ENCODE measurements at regions not wholly inside any gene's neighbourhood (a gene's known extent, or its start where the extent isn't known, plus 50 kb on each side); places are given as distances from the start of the nearest gene placed in this dataset.

GRCh38 chr1:239601108-239601507 lies 214.7 kb downstream of the CHRM3 start:
- no peaks in the 10 kb centered on the region for H3K27me3 ChIP-seq
- no peak overlapping the region for H3K4me3 ChIP-seq
- TF ChIP-seq POLR2AphosphoS5 (IDR thresholded peaks at IDR 0.05) (no peak), EP300 (IDR thresholded peaks at IDR 0.05) (no peak), CTCF (IDR thresholded peaks at IDR 0.05) (no peak), POLR2A (IDR thresholded peaks at IDR 0.05) (no peak)
- H3K36me3 ChIP-seq: no peaks in the 10 kb centered on the region
- no peak overlapping the region for H3K27ac ChIP-seq
- peaks cover 0 to 15% (median 3%) of the 10 kb centered on the region in 4 donors for H3K4me1 ChIP-seq
- no peaks in the 10 kb centered on the region for H3K9me3 ChIP-seq
- DNase-seq: no peak
- intact Hi-C loops (cut with DNase I): no loop called here

- intact Hi-C loops (cut with DNase I): no loop called here
- H3K9me3 ChIP-seq: no peaks in the 10 kb centered on the region
- WGBS, 2 donors: 91% methylated on average over 3 of the region's 3 CpGs
- peaks cover 0 to 5% (median 0%) of the 10 kb centered on the region in 4 donors for H3K4me1 ChIP-seq
- no peak overlapping the region for H3K27ac ChIP-seq
- no peak for DNase-seq
- H3K36me3 ChIP-seq: no peaks in the 10 kb centered on the region
- TF ChIP-seq POLR2AphosphoS5 (IDR thresholded peaks at IDR 0.05) (no peak), EP300 (IDR thresholded peaks at IDR 0.05) (no peak), CTCF (IDR thresholded peaks at IDR 0.05) (no peak), POLR2A (IDR thresholded peaks at IDR 0.05) (no peak)
- no peaks in the 10 kb centered on the region for H3K27me3 ChIP-seq
- H3K4me3 ChIP-seq: no peak overlapping the region
Observed at GRCh38 chr1:239603530-239603929, 217.2 kb downstream of the CHRM3 start.

GRCh38 chr1:239606850-239607400 lies 220.6 kb downstream of the CHRM3 start:
- Histone ChIP-seq H3K9me3 (no peaks in the 10 kb centered on the region), H3K27me3 (no peaks in the 10 kb centered on the region), H3K4me3 (no peak overlapping the region), H3K36me3 (no peaks in the 10 kb centered on the region), H3K27ac (no peak overlapping the region), H3K4me1 (peaks cover 0 to 5% (median 0%) of the 10 kb centered on the region in 4 donors)
- no peak for DNase-seq
- intact Hi-C loops (cut with DNase I): no loop called here
- no peak for TF ChIP-seq POLR2A (IDR thresholded peaks at IDR 0.05)
- no peak for TF ChIP-seq POLR2AphosphoS5 (IDR thresholded peaks at IDR 0.05)
- no peak for TF ChIP-seq CTCF (IDR thresholded peaks at IDR 0.05)
- no peak for TF ChIP-seq EP300 (IDR thresholded peaks at IDR 0.05)
- WGBS, 2 donors: 69 to 75% methylated on average over 2 of the region's 2 CpGs

GRCh38 chr1:239608469-239608868 lies 222.1 kb downstream of the CHRM3 start:
- H3K27ac ChIP-seq: no peak overlapping the region
- H3K4me1 ChIP-seq: peaks cover 0 to 16% (median 2%) of the 10 kb centered on the region in 4 donors
- no peaks in the 10 kb centered on the region for H3K9me3 ChIP-seq
- H3K36me3 ChIP-seq: no peaks in the 10 kb centered on the region
- no peak for DNase-seq
- WGBS, 2 donors: 94 to 96% methylated on average over 6 of the region's 6 CpGs
- no peak overlapping the region for H3K4me3 ChIP-seq
- TF ChIP-seq POLR2AphosphoS5 (IDR thresholded peaks at IDR 0.05) (no peak), POLR2A (IDR thresholded peaks at IDR 0.05) (no peak), CTCF (IDR thresholded peaks at IDR 0.05) (no peak), EP300 (IDR thresholded peaks at IDR 0.05) (no peak)
- intact Hi-C loops (cut with DNase I): no loop called here
- H3K27me3 ChIP-seq: no peaks in the 10 kb centered on the region

- TF ChIP-seq POLR2A (IDR thresholded peaks at IDR 0.05) (no peak), CTCF (IDR thresholded peaks at IDR 0.05) (no peak), EP300 (IDR thresholded peaks at IDR 0.05) (no peak)
- no peak for DNase-seq
- no peaks in the 10 kb centered on the region for H3K27me3 ChIP-seq
- H3K36me3 ChIP-seq: no peaks in the 10 kb centered on the region
- H3K27ac ChIP-seq: no peak overlapping the region
- H3K4me1 ChIP-seq: peaks cover 0 to 25% (median 5%) of the 10 kb centered on the region in 4 donors
- WGBS, 2 donors: 83 to 90% methylated on average over 1 of the region's 1 CpG
- H3K4me3 ChIP-seq: no peak overlapping the region
- no peaks in the 10 kb centered on the region for H3K9me3 ChIP-seq
- intact Hi-C loops (cut with DNase I): no loop called here
Observed at GRCh38 chr1:239612379-239612778, 226.0 kb downstream of the CHRM3 start.
